NCI-H2107 treated with DMSO at 0.1 percent for 48 hours (cell line): ENCODE measurements at regions not wholly inside any gene's neighbourhood (a gene's known extent, or its start where the extent isn't known, plus 50 kb on each side); places are given as distances from the start of the nearest gene placed in this dataset.

Experiments used
- DNase-seq: peaks from one replicate; lab custom pipeline; 2025; ENCODE audit not compliant: unreplicated experiment; lab: John Stamatoyannopoulos, UW

- DNase-seq, result no peak
Measured at GRCh38 chr16:89027281-89027680, 50.3 kb upstream of the CBFA2T3 start.

DNA sequence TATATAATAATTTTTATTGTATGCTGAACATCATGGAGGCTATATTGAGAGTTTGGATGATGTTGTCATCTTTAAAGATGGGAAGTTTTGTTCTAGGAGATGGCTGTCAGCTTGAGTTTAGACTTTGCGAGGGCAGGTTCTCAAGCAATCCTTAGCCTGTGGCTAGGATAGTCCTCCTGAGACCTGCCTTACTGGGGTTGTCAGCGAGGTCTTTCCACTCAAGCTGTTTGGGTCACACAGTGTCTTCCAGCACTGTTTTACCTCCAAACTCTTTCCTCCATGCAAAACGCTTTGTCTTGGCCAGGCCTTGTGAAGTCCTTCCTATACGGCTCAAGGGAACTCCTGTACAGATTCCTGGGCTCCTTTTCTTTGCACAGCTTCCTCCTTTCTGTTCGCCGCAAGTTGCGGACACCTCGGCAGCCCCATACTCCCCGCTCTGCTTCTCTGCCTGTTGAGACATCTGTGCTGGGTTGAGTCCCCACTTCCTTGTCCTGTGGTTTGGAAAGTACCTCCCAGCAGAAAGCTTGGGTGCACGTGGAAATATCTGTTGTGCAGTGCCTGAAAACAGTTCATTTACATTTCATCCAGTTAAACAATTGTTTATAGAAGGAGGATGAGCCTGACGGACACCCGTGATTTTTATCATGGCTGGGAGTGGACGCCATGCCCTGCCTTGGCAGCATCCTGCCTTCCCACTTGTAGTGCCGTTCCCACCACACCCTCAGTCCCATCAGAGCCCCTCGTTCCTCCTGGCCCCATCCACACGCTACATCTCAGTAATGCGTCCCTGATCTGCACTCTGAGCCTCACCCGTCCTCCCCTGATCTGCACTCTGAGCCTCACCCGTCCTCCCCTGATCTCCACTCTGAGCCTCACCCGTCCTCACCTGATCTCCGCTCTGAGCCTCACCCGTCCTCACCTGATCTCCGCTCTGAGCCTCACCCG is 55.0 kb upstream of the CBFA2T3 start:
- no peak for DNase-seq

- DNase-seq, result no peak
Measured at GRCh38 chr16:89033304-89033703, 56.3 kb upstream of the CBFA2T3 start.

- no peak for DNase-seq
Measured at GRCh38 chr16:89033796-89034572, 57.0 kb upstream of the CBFA2T3 start.

- DNase-seq, result no peak
Measured at GRCh38 chr16:89034573-89034961, 57.6 kb upstream of the CBFA2T3 start.

GRCh38 chr16:89034971-89035668 is 58.1 kb upstream of the CBFA2T3 start:
- DNase-seq, result peak; percentile 37

DNA sequence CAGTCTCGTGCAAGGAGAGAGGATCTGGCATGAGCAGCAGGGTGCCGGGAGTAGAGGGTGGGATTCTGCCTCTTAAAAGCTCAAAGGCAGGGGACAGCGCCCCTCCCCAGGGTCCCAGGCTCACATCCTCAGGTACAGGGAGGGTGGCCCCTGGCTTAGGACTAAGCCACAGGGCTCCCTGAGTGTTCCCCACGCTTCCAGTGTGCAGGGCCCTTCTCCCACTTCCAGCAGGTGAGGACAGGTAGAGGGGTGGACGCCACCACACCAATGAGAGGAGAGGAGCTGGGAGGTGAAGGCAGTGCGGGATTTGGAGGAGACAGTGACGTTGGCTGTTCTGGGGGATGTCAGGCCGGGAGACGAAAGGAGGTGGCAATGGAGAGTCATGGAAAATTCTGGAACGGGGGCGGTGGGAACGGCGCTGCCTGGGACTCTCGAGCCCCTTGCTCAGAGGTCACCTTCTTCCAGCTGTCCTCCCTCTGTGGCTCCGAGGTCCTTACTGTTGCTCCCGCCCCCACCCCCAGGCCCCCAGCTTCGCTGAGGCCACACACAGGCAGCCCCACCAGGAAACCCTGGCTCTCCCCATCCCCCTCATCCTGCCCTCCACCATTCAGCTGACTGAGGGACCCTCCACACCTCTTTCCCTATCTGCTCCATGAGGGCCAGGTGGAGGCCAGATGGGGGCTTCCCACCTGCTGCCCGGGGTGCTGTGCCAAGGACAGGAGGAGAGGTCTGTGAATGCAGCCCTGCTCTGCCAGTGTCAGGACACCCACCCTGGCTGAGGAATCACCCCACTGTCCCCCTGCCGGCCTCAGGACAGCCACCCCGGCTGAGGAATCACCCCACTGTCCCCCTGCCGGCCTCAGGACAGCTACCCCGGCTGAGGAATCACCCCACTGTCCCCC is 57.7 kb upstream of the ACSF3 start:
- no peak for DNase-seq

DNA sequence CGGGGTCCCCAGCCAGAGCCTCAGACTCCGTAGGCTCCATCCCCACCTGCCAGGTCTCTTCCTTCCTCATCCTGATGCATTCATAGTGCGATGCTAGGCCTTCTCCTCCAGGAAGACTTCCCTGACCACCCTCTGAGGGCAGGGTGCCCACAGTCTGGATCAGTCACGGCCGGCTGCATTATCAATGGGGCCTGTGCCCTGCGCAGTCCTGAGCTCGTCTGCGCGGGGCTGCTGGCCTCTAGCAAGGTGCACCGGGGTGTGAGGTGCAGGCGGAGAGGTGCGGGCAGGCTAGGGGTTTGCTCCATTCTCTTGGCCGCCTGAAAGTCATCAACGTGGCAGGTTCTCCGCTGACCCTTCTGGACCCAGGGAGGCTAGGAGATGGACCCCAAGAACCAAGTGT is 56.9 kb upstream of the ACSF3 start:
- no peak for DNase-seq

DNA sequence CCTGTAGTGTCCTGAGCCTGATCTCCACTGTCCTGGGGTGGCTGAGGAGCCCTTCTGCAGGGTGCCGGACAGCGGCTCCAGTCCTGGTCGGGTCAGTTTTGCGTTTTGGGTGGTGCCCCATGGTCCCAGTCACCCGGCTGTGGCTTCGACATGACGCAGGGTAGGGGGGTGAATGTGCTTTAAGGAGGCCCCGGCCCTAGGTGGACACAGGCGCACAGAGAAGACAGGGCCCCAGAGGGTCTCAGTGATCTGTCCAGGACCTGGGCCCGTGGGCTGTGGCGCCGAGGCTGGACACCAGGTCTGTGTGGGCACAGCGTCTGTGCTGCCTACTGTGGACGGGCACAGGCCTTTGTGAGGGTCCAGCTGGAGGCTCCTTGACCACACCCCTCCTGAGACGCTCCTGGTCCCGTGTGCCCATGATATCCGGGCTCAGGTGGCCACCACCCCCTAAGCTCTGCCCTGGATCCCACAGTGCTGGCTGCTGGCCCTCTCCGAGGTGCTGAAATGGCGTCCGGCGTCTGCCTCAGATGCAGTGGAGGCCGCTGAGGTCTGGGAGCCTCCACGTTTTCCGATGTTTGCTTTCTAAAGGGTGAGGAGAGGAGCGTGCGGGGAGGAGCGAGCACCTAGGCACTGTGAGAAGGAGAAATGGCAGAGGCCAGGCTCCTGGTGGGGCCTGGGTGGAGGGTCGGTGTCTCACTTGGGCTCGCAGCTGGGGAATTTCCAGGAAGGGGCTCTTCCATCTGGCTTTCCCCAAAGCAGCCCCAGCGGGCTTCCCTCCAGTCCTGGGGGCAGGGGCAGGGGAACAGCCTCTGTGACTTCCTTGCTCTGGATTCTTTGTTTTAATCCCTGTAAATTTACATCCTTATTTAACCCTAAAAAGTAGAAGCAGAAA is 56.1 kb upstream of the ACSF3 start:
- DNase-seq, result no peak

DNA sequence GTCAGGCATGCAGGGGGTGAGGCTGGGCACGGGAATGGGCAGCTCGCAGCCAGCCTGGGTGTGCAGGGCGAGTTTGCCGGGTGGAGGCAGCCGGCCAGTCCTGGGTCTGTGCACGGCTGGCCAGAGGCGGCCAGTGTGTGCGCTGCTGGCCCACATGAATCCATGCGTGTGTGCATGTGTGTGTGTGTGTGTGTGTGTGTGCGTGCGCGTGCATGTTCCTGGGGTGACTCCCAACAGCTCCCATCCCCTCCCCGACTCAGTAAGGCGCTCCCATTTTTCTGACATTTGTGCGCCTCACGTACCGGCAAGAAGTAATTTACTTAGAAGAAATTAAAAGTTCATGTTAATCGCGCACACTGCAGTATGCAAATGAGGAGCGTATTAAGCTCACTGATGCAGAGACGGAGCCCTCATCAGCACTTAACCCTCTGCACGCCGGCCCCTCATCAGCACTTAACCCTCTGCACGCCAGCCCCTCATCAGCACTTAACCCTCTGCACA is 55.4 kb upstream of the ACSF3 start:
- no peak for DNase-seq

- no peak for DNase-seq
Measured at GRCh38 chr16:89038811-89039735, 54.6 kb upstream of the ACSF3 start.

DNA sequence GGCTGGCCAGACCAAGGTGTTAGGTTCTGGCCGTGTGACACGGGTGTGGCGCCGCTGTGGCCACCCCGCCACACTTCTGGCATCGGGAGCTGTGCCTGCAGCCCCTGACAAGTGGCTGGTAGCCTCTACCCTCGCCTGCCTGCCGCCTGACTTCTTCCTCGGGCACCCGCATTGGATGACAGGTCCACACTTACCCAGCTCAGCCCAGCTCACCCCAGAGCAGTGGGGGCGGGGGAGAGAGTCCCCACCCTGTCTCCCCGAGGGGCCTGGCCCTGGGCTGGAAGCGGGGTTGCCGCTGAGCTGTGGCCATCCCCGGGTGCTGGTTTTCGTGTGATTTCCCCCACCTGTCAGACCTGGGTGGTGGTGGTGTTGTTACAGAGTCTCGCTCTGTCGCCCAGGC is 53.9 kb upstream of the ACSF3 start:
- DNase-seq, result no peak

- no peak for DNase-seq
Measured at GRCh38 chr16:89040391-89040790, 53.3 kb upstream of the ACSF3 start.

GRCh38 chr16:89040861-89041570 is 52.6 kb upstream of the ACSF3 start:
- no peak for DNase-seq

DNA sequence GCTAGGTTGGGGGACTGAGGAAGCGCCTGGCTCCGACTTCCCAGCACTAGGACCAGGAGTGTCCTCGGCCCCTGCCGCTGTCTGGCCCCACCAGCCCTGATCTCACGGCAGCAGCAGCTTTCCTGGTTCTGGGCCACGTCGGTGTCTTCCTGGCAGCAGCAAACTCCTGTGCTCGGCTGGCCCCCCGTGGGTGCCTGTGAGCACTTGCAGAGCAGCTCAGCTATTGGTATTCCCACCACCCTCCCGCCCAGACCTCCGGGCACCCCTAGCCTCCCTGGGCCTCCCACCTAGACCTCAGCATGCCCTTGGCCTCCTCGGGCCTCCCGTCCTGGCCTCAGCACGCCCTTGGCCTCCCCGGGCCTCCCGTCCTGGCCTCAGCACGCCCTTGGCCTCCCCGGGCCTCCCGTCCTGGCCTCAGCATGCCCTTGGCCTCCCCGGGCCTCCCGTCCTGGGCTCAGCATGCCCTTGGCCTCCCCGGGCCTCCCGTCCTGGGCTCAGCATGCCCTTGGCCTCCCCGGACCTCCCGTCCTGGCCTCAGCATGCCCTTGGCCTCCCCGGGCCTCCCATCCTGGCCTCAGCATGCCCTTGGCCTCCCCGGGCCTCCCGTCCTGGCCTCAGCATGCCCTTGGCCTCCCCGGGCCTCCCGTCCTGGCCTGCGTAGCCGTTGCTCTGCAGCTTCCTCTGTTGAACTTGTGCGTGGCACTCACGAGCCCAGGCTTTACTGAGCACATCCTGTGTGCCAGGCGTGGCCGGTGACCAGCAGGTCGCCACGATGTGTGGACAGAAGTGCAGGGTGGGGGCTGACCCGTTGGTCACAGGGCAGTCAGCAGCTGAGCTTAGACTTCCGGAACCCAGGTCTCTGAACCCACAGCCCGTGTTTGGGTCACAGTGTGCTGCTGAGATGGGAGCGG is 51.8 kb upstream of the ACSF3 start:
- no peak for DNase-seq

GRCh38 chr16:89042711-89043551 is 50.7 kb upstream of the ACSF3 start:
- DNase-seq, result no peak
